Osteoblast (primary cell): ENCODE measurements at regions not wholly inside any gene's neighbourhood (a gene's known extent, or its start where the extent isn't known, plus 50 kb on each side); places are given as distances from the start of the nearest gene placed in this dataset.

Source experiments
- DNase-seq: peaks from one replicate; pipeline ENCODE4 v3.0.0; 2011; ENCODE audit warnings: low spot score, mixed read lengths; ENCODE audit not compliant: insufficient read length; ENCODE audit errors: missing footprints
- H2AFZ ChIP-seq: 2 replicates; pipeline ENCODE4 v1.6.0; 2011; ENCODE audit warnings: mild to moderate bottlenecking, low read length
- H3K27ac ChIP-seq: 2 replicates; pipeline ENCODE4 v1.5.1; 2011; ENCODE audit warnings: mild to moderate bottlenecking, low read depth, low read length, moderate library complexity
- H3K27me3 ChIP-seq: 2 replicates; pipeline ENCODE4 v1.6.0; 2012; ENCODE audit warnings: mild to moderate bottlenecking, control low read depth, inconsistent platforms, low read length, moderate library complexity; ENCODE audit not compliant: insufficient read depth
- H3K36me3 ChIP-seq: 2 replicates; pipeline ENCODE4 v1.5.1; 2011; ENCODE audit warnings: mild to moderate bottlenecking, low read length, control low read depth, moderate library complexity; ENCODE audit not compliant: insufficient read depth
- H3K4me1 ChIP-seq: 2 replicates; pipeline ENCODE4 v1.5.1; 2011; ENCODE audit warnings: mild to moderate bottlenecking, low read length, control low read depth, moderate library complexity; ENCODE audit not compliant: insufficient read depth
- H3K4me2 ChIP-seq: 2 replicates; pipeline ENCODE4 v1.6.0; 2011; ENCODE audit warnings: mild to moderate bottlenecking, low read length; ENCODE audit not compliant: insufficient read depth
- H3K4me3 ChIP-seq: fragments of 200-600 bp; sonication (generic); 3 replicates; pipeline ENCODE4 v1.5.1; 2012; ENCODE audit warnings: mild to moderate bottlenecking, low read length, inconsistent platforms; ENCODE audit not compliant: insufficient read depth
- H3K79me2 ChIP-seq: 2 replicates; pipeline ENCODE4 v1.6.0; 2012; ENCODE audit warnings: mild to moderate bottlenecking, low read length, control low read depth, inconsistent platforms; ENCODE audit not compliant: insufficient read depth
- H3K9me3 ChIP-seq: 2 replicates; pipeline ENCODE4 v1.5.1; 2011; ENCODE audit warnings: low read depth, low read length, control low read depth
- H4K20me1 ChIP-seq: 2 replicates; pipeline ENCODE4 v1.6.0; 2012; ENCODE audit warnings: mild to moderate bottlenecking, low read length, control low read depth; ENCODE audit not compliant: insufficient read depth
- CTCF ChIP-seq: IDR thresholded peaks from 2 replicates; pipeline ENCODE4 v1.5.1; 2011; ENCODE audit warnings: mild to moderate bottlenecking, low read depth, low read length, moderate library complexity; ENCODE audit errors: extremely low read depth

GRCh38 chr2:70385204-70385603 lies 83.3 kb upstream of the FAM136A start:
- no peaks in the 10 kb centered on the region for H3K9me3 ChIP-seq
- no peak overlapping the region for H3K27ac ChIP-seq
- no peak overlapping the region for H3K4me2 ChIP-seq
- H3K4me1 ChIP-seq: no peaks in the 10 kb centered on the region
- H3K79me2 ChIP-seq: no peaks in the 10 kb centered on the region
- TF ChIP-seq CTCF: no peak
- no peaks in the 10 kb centered on the region for H3K27me3 ChIP-seq
- no peaks in the 10 kb centered on the region for H3K36me3 ChIP-seq
- no peak overlapping the region for H3K4me3 ChIP-seq
- H4K20me1 ChIP-seq: no peaks in the 10 kb centered on the region
- DNase-seq: no peak
- H2AFZ ChIP-seq: no peak overlapping the region

GRCh38 chr2:70381821-70382220 lies 80.0 kb upstream of the FAM136A start:
- Histone ChIP-seq H3K79me2 (no peaks in the 10 kb centered on the region), H3K4me3 (no peak overlapping the region), H2AFZ (no peak overlapping the region), H3K27me3 (no peaks in the 10 kb centered on the region), H3K4me2 (no peak overlapping the region), H3K36me3 (no peaks in the 10 kb centered on the region), H3K4me1 (no peaks in the 10 kb centered on the region), H3K9me3 (no peaks in the 10 kb centered on the region), H3K27ac (no peak overlapping the region), H4K20me1 (no peaks in the 10 kb centered on the region)
- no peak for DNase-seq
- no peak for TF ChIP-seq CTCF

GRCh38 chr2:70381235-70381634 lies 79.4 kb upstream of the FAM136A start:
- H3K4me3 ChIP-seq: no peak overlapping the region
- no peaks in the 10 kb centered on the region for H4K20me1 ChIP-seq
- H3K79me2 ChIP-seq: no peaks in the 10 kb centered on the region
- H2AFZ ChIP-seq: no peak overlapping the region
- no peak overlapping the region for H3K27ac ChIP-seq
- H3K27me3 ChIP-seq: no peaks in the 10 kb centered on the region
- no peak for TF ChIP-seq CTCF
- DNase-seq: no peak
- no peaks in the 10 kb centered on the region for H3K4me1 ChIP-seq
- H3K4me2 ChIP-seq: no peak overlapping the region
- H3K36me3 ChIP-seq: no peaks in the 10 kb centered on the region
- H3K9me3 ChIP-seq: no peaks in the 10 kb centered on the region

GRCh38 chr2:70380621-70381020 lies 78.8 kb upstream of the FAM136A start:
- Histone ChIP-seq H3K9me3 (no peaks in the 10 kb centered on the region), H4K20me1 (no peaks in the 10 kb centered on the region), H3K36me3 (no peaks in the 10 kb centered on the region), H3K4me2 (no peak overlapping the region), H3K4me3 (no peak overlapping the region), H3K79me2 (no peaks in the 10 kb centered on the region), H3K27ac (no peak overlapping the region), H3K4me1 (no peaks in the 10 kb centered on the region), H3K27me3 (no peaks in the 10 kb centered on the region), H2AFZ (no peak overlapping the region)
- no peak for DNase-seq
- TF ChIP-seq CTCF: no peak
